Prostate gland (tissue), 2 donors: ENCODE measurements at regions not wholly inside any gene's neighbourhood (a gene's known extent, or its start where the extent isn't known, plus 50 kb on each side); places are given as distances from the start of the nearest gene placed in this dataset.

Experiments used
- CTCF ChIP-seq, 4 experiments: fragments of 200-600 bp in 2 of 4; fragments of 450-650 bp in 2 of 4; sonication (generic) in 2 of 4; IDR thresholded peaks; 1 replicate in 3 of 4; 2 replicates in 1 of 4; pipeline ENCODE4 v1.5.1; 2016 to 2019; ENCODE audit warnings: antibody characterized with exemption in 4 of 4, mild to moderate bottlenecking in 2 of 4, moderate library complexity in 2 of 4
- POLR2A ChIP-seq: fragments of 450-650 bp; IDR thresholded peaks from one replicate; pipeline ENCODE4 v1.6.1; 2016; ENCODE audit warnings: antibody characterized with exemption, mild to moderate bottlenecking
- POLR2AphosphoS5 ChIP-seq: sonication (generic); formaldehyde crosslinking; IDR thresholded peaks from one replicate; pipeline ENCODE4 v1.6.1; 2017; ENCODE audit warnings: antibody characterized with exemption

DNA sequence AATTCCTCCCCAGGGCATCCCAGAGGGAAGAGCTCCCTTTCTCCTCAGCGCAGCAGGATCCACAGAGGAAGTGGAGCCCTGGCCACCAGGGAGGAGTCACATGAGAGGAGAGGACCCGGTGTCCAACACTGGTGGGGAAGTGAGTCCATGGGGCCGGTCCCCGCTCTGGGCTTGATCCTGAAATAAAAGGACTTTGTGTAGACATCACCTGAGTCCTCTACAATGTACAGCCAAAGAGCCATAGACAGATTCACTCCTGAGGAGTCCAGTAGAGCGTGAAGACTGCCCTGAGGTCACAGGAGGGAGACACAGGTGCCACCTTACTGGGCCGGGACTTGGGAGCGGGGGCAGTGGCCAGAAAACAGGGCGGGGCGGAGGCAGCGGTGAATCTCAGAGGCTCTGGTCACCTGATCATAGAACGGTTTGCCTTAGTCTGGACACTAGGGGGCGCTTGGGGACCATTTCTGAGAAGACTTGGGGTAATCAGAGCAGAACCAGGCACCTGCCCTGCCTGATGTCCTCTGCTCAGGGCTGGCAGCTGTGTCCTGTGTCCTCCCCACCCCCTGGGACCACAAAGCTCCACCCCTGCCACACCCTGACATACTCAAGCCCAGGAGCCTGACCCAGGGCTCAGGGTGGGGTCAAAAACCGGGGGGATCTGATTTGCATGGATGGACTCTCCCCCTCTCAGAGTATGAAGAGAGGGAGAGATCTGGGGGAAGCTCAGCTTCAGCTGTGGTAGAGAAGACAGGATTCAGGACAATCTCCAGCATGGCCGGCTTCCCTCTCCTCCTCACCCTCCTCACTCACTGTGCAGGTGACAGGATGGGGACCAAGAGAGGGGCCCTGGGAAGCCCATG lies 112.7 kb downstream of the VPREB1 start:
- TF ChIP-seq CTCF (IDR thresholded peaks at IDR 0.05) (peak; percentile 26 to 54 (median 50)), POLR2AphosphoS5 (no peak), POLR2A (no peak)
